ENCODE measurements at regions not wholly inside any gene's neighbourhood (a gene's known extent, or its start where the extent isn't known, plus 50 kb on each side); places are given as distances from the start of the nearest gene placed in this dataset.

- DNase-seq (ENCODE audit: low spot score) = no peak
These were observed 152.7 kb downstream of the CHRM3 start for GRCh38 chr1:239539051-239539450.

GRCh38 chr1:239539812-239540211 is 153.4 kb downstream of the CHRM3 start:
- DNase-seq (ENCODE audit: low spot score) = no peak

GRCh38 chr1:239543873-239544272 is 157.5 kb downstream of the CHRM3 start:
- no peak for DNase-seq (ENCODE audit: low spot score)

GRCh38 chr1:239545466-239545865 is 159.1 kb downstream of the CHRM3 start:
- DNase-seq (ENCODE audit: low spot score) = no peak

- DNase-seq (ENCODE audit: low spot score) = no peak
These were observed 161.6 kb downstream of the CHRM3 start for GRCh38 chr1:239547987-239548386.

GRCh38 chr1:239550178-239550577 is 163.8 kb downstream of the CHRM3 start:
- no peak for DNase-seq (ENCODE audit: low spot score)

GRCh38 chr1:239555350-239555749 is 169.0 kb downstream of the CHRM3 start:
- no peak for DNase-seq (ENCODE audit: low spot score)

- no peak for DNase-seq (ENCODE audit: low spot score)
These were observed 172.2 kb downstream of the CHRM3 start for GRCh38 chr1:239558559-239558958.

GRCh38 chr1:239558991-239559390 is 172.6 kb downstream of the CHRM3 start:
- DNase-seq (ENCODE audit: low spot score) = no peak

GRCh38 chr1:239560921-239561320 is 174.6 kb downstream of the CHRM3 start:
- DNase-seq (ENCODE audit: low spot score) = no peak

- no peak for DNase-seq (ENCODE audit: low spot score)
These were observed 175.7 kb downstream of the CHRM3 start for GRCh38 chr1:239562095-239562494.

- no peak for DNase-seq (ENCODE audit: low spot score)
These were observed 177.3 kb downstream of the CHRM3 start for GRCh38 chr1:239563681-239564080.

- DNase-seq (ENCODE audit: low spot score) = no peak
These were observed 179.7 kb downstream of the CHRM3 start for GRCh38 chr1:239566074-239566473.

GRCh38 chr1:239570878-239571277 is 184.5 kb downstream of the CHRM3 start:
- DNase-seq (ENCODE audit: low spot score) = no peak

GRCh38 chr1:239572183-239572582 is 185.8 kb downstream of the CHRM3 start:
- no peak for DNase-seq (ENCODE audit: low spot score)

GRCh38 chr1:239574112-239574511 is 187.7 kb downstream of the CHRM3 start:
- DNase-seq (ENCODE audit: low spot score) = no peak

GRCh38 chr1:239575113-239575512 is 188.7 kb downstream of the CHRM3 start:
- no peak for DNase-seq (ENCODE audit: low spot score)

GRCh38 chr1:239583536-239583935 is 197.2 kb downstream of the CHRM3 start:
- DNase-seq (ENCODE audit: low spot score) = no peak

GRCh38 chr1:239586128-239586527 is 199.8 kb downstream of the CHRM3 start:
- DNase-seq (ENCODE audit: low spot score) = no peak

- DNase-seq (ENCODE audit: low spot score) = no peak
These were observed 200.7 kb downstream of the CHRM3 start for GRCh38 chr1:239587066-239587465.

GRCh38 chr1:239587574-239588369 is 201.4 kb downstream of the CHRM3 start:
- DNase-seq (ENCODE audit: low spot score) = no peak

GRCh38 chr1:239590556-239590955 is 204.2 kb downstream of the CHRM3 start:
- DNase-seq (ENCODE audit: low spot score) = no peak

GRCh38 chr1:239593527-239593926 is 207.2 kb downstream of the CHRM3 start:
- no peak for DNase-seq (ENCODE audit: low spot score)

GRCh38 chr1:239600588-239600987 is 214.2 kb downstream of the CHRM3 start:
- DNase-seq (ENCODE audit: low spot score) = no peak

Measured in left forelimb (tissue), 1 donor.